NOMO-1 (cell line): ENCODE measurements at regions not wholly inside any gene's neighbourhood (a gene's known extent, or its start where the extent isn't known, plus 50 kb on each side); places are given as distances from the start of the nearest gene placed in this dataset.

Experiments used
- DNase-seq, 2 experiments: peaks; one replicate each; lab custom pipeline; 2025; ENCODE audit not compliant: unreplicated experiment in 2 of 2; lab: John Stamatoyannopoulos, UW

GRCh38 chr5:125508225-125508624 is 761.8 kb upstream of the ZNF608 start:
- DNase-seq, result no peak

DNA sequence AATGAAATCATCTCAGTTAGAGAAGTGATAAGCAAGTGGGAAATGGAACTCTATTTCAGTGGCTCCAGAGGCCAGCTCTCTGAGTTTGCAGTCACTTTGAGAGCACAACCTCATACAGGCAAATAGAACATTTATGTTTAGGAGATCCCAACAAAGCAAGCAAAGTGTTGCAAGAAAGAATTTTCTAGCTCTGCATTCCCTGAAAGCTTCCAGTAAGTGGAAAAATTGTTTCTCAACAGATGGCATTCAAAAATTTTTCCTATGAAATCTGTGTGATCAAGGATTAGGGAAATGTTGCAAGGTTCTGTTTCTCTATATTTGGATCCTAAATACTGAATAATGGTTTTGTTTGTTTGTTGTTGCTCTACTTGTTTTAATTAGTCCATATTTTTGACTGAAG is 764.2 kb upstream of the ZNF608 start:
- no peak for DNase-seq

GRCh38 chr5:125517973-125518550 is 771.6 kb upstream of the ZNF608 start:
- no peak for DNase-seq

DNA sequence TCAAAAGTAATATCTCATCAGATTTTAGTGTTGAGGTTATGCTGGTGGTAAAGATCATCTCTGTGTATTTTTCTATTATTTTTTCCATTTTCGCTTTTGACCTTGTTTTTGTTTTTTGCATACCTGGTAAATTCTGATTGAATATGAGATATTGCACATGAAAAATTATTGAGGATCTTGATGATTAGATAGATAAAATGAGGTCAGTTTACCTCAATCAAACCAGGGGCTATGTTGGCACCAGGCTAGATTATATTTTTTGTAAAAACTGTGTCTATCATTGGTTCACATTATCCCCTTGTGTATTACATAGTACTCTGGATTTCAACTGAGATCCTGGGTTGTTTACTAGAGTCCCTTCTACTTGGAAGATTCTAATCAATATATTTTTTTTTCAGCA is 774.9 kb upstream of the ZNF608 start:
- DNase-seq, result no peak

- no peak for DNase-seq
Observed at GRCh38 chr5:125525356-125525755, 778.9 kb upstream of the ZNF608 start.

GRCh38 chr5:125526966-125527365 is 780.5 kb upstream of the ZNF608 start:
- DNase-seq, result no peak

DNA sequence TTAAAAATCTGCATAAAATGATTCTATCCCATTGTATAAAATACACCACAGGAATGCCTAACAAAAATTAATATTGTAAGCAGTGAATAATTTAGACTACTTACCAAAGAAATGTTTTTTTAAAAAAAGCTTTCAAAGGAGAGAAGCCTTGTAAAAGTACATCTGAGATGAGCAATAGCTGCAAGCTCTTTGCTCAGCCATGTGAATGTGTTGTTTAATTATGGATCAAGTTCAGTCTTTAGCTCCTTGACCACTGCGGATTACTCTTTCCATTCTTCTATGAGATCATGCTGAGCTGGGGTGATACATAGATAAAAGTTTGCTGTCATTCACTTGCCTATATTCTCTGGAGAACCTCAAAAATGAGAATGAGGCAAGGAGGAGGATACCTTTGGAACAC is 782.4 kb upstream of the ZNF608 start:
- DNase-seq, result no peak

GRCh38 chr5:125530833-125531615 is 784.6 kb upstream of the ZNF608 start:
- no peak for DNase-seq

DNA sequence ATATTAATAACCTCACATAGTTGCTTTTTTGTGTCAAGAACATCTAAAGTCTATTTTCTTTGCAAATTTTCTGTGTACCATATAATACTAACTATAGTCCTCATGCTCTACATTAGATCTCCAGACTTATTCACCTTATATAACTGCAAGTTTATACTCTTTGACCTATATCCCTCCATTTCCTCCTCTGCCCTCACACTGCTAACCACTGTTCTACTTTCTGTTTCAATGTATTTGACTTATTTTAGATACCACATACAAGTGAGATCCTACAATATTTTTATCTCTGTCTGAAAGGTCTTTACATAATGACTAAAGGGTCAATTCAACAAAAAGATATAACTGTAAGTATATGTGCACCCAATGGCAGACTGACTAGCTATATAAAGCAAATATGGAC is 789.7 kb upstream of the ZNF608 start:
- no peak for DNase-seq

DNA sequence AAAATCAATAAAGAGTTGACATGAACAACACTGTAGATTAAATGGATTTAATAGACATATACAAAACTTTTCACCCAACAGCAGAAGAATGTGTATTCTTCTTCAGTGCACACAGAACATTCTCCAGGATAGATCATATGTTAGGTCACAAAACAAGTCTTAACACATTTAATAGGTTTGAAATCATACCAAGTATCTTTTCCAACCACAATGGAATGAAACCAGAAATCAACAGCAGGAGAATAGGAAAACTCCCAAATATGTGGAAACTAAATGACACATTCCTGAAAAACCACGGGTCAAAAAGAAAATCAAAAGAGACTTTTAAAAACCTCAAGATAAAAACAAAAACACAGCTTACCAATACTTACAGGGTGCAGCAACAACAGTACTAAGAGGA is 790.1 kb upstream of the ZNF608 start:
- DNase-seq, result no peak

- no peak for DNase-seq
Observed at GRCh38 chr5:125537661-125538060, 791.2 kb upstream of the ZNF608 start.

DNA sequence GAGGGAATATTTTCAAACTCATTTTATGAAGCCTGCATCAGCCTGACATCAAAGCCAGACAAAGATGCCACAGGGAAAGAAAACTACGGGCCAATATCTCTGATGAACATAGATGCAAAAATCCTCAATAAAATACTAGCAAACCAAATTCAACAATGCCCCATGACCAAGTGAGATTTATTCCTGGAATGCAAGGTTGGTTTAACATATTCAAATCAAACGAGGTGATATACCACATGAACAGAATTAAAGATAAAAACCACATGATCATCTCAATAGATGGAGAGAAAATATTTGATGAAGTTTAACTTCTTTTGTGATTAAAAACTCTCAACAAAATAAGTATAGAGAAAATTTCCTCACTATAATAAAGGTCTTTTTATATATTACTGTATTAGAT is 792.0 kb upstream of the ZNF608 start:
- DNase-seq, result no peak

- no peak for DNase-seq
Observed at GRCh38 chr5:125541085-125541484, 794.6 kb upstream of the ZNF608 start.

GRCh38 chr5:125549322-125549911 is 803.0 kb upstream of the ZNF608 start:
- no peak for DNase-seq

GRCh38 chr5:125550274-125550673 is 803.8 kb upstream of the ZNF608 start:
- no peak for DNase-seq

GRCh38 chr5:125551246-125551645 is 804.8 kb upstream of the ZNF608 start:
- no peak for DNase-seq

DNA sequence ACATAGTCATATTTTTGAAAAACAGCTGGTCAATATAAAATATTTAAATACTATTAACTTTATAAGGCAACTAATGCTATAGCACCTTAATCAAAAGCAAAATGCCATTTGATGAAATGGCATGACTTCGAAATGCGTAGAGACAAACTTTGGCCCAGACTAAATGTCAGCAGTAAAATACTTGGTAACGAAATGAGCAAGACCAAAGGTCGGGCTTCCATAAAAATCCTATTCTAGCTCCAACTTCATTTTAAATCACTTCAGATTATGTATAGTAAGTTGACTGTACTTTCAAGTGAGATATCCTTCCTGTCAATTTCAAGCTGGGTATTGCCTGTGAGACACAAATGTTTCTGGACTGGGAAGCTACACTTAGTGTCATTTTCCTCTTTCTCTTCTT is 805.4 kb upstream of the ZNF608 start:
- no peak for DNase-seq

- no peak for DNase-seq
Observed at GRCh38 chr5:125552486-125552885, 806.0 kb upstream of the ZNF608 start.

DNA sequence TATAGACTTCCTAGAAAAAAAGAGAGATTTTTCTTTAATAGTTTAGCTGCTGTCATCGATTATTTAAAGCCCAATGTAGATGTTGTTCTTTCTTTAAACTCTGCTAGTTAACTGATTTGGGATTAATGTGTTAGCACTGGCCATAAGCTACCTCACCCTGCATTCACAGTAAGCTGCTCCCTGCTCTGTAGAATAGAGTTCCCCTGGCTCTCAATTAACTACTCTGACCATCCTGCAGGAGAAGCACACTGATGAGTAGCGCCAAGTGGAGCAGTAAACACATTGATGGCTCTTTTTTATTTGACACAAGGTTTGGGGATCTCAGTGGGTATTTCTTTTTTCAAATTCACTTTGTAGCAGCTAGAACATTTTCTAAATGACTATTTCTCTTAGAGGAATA is 807.9 kb upstream of the ZNF608 start:
- no peak for DNase-seq

- no peak for DNase-seq
Observed at GRCh38 chr5:125555591-125555990, 809.2 kb upstream of the ZNF608 start.

DNA sequence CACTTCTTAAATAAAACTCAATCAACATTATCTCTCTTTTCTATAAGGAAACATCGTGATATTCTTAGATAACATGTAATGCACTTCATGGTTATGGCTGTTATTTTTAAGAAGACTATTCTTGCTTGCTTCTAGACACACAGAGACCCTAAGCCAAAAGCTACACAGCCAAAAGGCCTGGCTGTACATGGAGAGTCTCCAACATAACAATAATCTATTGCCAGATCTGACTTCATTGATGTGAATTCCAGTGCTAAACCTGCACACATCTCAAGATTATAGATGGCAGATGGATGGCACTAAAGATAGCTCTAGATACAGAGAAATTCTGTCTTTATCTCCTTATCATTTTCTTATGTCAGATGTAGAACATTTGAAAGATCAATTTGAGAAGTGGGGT is 811.6 kb upstream of the ZNF608 start:
- no peak for DNase-seq

DNA sequence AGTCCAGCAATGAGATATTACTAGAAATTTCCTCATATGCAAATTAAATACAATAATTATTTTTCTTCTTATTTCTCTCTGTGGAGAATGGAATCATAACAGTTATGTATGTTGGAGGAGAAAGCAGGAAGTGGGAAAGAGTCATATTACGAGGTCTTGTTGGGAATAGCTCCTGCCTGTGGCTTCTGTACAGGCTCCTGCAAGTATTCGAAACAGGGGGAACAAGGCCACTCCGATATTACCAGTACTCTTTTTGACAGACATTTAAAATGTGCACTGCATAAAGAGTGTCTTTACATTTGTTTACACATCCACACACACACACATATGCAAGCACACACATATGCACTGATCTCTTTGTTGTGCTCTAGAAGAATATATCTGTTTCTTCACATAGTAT is 812.0 kb upstream of the ZNF608 start:
- no peak for DNase-seq
